T-helper 1 cell treated with Interleukin-12 subunit alpha and Interleukin-12 subunit beta and Interleukin-4 antibody, amounts not matched to agents 30 μg/mL and 1 μg/mL, for 36 hours (primary cell): ENCODE measurements at regions not wholly inside any gene's neighbourhood (a gene's known extent, or its start where the extent isn't known, plus 50 kb on each side); places are given as distances from the start of the nearest gene placed in this dataset.
"Not testable (repeated sequence)": the region's sequence is repeated elsewhere in the genome, so short reads cannot be mapped to it uniquely, and the experiment has no call there.

Experiments
- H3K27ac Mint-ChIP-seq: one replicate; pipeline ENCODE4 v1.8.0; 2021; ENCODE audit warnings: mild to moderate bottlenecking, mixed read lengths
- H3K27me3 Mint-ChIP-seq: one replicate; pipeline ENCODE4 v1.8.0; 2021; ENCODE audit warnings: low read depth, mixed read lengths
- H3K36me3 Mint-ChIP-seq: one replicate; pipeline ENCODE4 v1.8.0; 2021; ENCODE audit warnings: low read depth, mixed read lengths
- H3K4me1 Mint-ChIP-seq: one replicate; pipeline ENCODE4 v1.8.0; 2021; ENCODE audit warnings: low read depth, mixed read lengths
- H3K4me3 Mint-ChIP-seq: one replicate; pipeline ENCODE4 v1.8.0; 2021; ENCODE audit warnings: mild to moderate bottlenecking, moderate library complexity, mixed read lengths
- H3K9me3 Mint-ChIP-seq: one replicate; pipeline ENCODE4 v1.8.0; 2021; ENCODE audit warnings: mixed read lengths

DNA sequence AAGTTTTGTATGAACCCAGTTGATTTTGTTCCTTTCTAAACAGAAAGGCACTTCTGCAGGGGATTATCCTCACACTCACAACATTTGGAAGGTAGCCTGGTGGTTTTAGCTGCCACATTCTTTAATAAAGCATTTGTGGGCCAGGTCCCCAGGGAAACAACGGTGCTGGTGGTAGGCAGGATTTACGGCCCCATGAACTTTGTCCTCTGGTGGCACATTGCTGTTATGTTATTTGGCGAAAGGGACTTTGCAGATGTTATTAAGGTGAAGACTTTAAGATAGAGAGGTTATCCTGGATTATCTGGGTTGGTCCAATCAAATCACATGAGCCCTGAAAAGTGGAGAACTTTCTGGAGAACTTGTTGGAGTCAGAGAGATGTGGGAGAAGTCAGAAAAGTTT, 86.3 kb upstream of the C9orf72 start:
- Mint-ChIP-seq H3K4me1 (no peaks in the 10 kb centered on the region), H3K4me3 (no peak overlapping the region), H3K36me3 (no peaks in the 10 kb centered on the region), H3K9me3 (no peaks in the 10 kb centered on the region), H3K27ac (no peak overlapping the region), H3K27me3 (no peaks in the 10 kb centered on the region)

GRCh38 chr9:27660148-27660547, 86.9 kb upstream of the C9orf72 start:
- Mint-ChIP-seq H3K36me3 (no peaks in the 10 kb centered on the region), H3K9me3 (no peaks in the 10 kb centered on the region), H3K27me3 (peaks cover under 1% of the 10 kb centered on the region), H3K4me1 (no peaks in the 10 kb centered on the region), H3K4me3 (no peak overlapping the region), H3K27ac (no peak overlapping the region)

- no peaks in the 10 kb centered on the region for H3K36me3 Mint-ChIP-seq
- H3K4me1 Mint-ChIP-seq, result no peaks in the 10 kb centered on the region
- H3K27ac Mint-ChIP-seq, result no peak overlapping the region
- no peak overlapping the region for H3K4me3 Mint-ChIP-seq
- no peaks in the 10 kb centered on the region for H3K9me3 Mint-ChIP-seq
- peaks cover 4% of the 10 kb centered on the region for H3K27me3 Mint-ChIP-seq
These were observed 90.2 kb upstream of the C9orf72 start for GRCh38 chr9:27663526-27663925.

GRCh38 chr9:27664121-27664779, 91.0 kb upstream of the C9orf72 start:
- no peak overlapping the region for H3K27ac Mint-ChIP-seq
- no peaks in the 10 kb centered on the region for H3K9me3 Mint-ChIP-seq
- H3K4me1 Mint-ChIP-seq, result no peaks in the 10 kb centered on the region
- no peak overlapping the region for H3K4me3 Mint-ChIP-seq
- H3K36me3 Mint-ChIP-seq, result no peaks in the 10 kb centered on the region
- peaks cover 4% of the 10 kb centered on the region for H3K27me3 Mint-ChIP-seq

- Mint-ChIP-seq H3K9me3 (no peaks in the 10 kb centered on the region), H3K27ac (no peak overlapping the region), H3K4me3 (no peak overlapping the region), H3K36me3 (no peaks in the 10 kb centered on the region), H3K27me3 (peaks cover 4% of the 10 kb centered on the region), H3K4me1 (no peaks in the 10 kb centered on the region)
These were observed 91.9 kb upstream of the C9orf72 start for GRCh38 chr9:27665136-27665535.

- Mint-ChIP-seq H3K9me3 (no peaks in the 10 kb centered on the region), H3K27ac (no peak overlapping the region), H3K4me1 (no peaks in the 10 kb centered on the region), H3K27me3 (peaks cover 4% of the 10 kb centered on the region), H3K36me3 (no peaks in the 10 kb centered on the region), H3K4me3 (no peak overlapping the region)
These were observed 95.0 kb upstream of the C9orf72 start for GRCh38 chr9:27668280-27668679.

DNA sequence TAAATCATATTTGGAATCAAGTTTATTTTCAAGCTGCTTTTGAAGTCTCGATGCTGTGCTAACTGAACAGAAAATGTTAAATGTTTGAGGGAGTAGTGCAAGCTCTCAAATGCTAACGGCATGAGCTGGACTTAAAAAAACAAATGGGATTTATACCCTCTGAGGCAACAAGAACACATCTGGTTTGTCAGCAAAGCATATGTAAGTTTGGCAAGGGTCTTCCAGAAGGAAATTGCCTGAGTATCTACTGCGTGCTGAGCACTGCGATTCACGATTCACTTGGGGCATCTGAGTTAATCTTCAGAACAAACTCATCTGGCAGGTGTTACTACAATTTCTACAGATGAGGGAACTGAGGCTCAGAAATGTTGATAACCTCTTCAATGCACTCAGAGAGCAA, 98.4 kb upstream of the C9orf72 start:
- no peaks in the 10 kb centered on the region for H3K9me3 Mint-ChIP-seq
- no peak overlapping the region for H3K4me3 Mint-ChIP-seq
- H3K27ac Mint-ChIP-seq, result no peak overlapping the region
- no peaks in the 10 kb centered on the region for H3K36me3 Mint-ChIP-seq
- no peaks in the 10 kb centered on the region for H3K4me1 Mint-ChIP-seq
- no peaks in the 10 kb centered on the region for H3K27me3 Mint-ChIP-seq

DNA sequence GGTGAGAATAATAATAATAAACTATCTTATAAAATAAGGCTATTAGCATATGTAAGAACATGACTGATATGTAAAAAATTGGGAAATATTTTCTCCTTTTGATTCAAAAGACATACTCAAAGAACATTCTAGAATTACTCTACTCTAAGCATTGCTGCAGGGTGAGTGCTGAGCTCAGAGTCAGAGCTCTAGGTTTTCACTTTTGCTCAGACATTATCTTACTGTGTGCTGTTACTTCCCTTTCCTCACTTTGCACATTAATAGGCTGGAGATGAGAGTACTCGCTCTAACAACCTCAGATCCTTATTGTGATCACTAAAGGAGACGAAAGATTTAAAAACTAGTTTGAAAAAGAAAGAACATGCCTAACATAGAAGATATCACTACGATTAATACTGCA, 99.4 kb upstream of the C9orf72 start:
- H3K4me1 Mint-ChIP-seq, result no peaks in the 10 kb centered on the region
- no peaks in the 10 kb centered on the region for H3K9me3 Mint-ChIP-seq
- H3K4me3 Mint-ChIP-seq, result no peak overlapping the region
- H3K27ac Mint-ChIP-seq, result no peak overlapping the region
- no peaks in the 10 kb centered on the region for H3K36me3 Mint-ChIP-seq
- no peaks in the 10 kb centered on the region for H3K27me3 Mint-ChIP-seq

DNA sequence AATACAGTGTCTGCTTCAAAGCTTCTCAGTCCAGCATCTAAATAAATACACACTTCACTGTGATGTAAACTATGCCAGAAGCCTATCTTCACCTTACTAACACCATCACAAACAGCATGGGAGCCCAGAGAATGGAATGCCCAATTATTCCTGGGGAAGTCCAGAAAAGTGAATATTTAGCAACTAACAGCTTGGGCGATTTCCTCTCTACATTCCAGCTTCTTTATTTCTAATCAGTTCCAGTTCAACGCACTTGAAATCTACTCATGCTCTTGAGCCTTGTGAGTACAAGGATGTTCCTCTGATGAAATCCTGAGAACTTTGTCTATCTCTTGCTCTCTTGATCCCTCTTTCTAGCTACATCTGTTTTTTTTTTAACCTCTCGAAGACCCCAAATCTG, 100.4 kb upstream of the C9orf72 start:
- no peaks in the 10 kb centered on the region for H3K9me3 Mint-ChIP-seq
- no peak overlapping the region for H3K4me3 Mint-ChIP-seq
- H3K4me1 Mint-ChIP-seq, result no peaks in the 10 kb centered on the region
- no peak overlapping the region for H3K27ac Mint-ChIP-seq
- no peaks in the 10 kb centered on the region for H3K27me3 Mint-ChIP-seq
- H3K36me3 Mint-ChIP-seq, result no peaks in the 10 kb centered on the region

DNA sequence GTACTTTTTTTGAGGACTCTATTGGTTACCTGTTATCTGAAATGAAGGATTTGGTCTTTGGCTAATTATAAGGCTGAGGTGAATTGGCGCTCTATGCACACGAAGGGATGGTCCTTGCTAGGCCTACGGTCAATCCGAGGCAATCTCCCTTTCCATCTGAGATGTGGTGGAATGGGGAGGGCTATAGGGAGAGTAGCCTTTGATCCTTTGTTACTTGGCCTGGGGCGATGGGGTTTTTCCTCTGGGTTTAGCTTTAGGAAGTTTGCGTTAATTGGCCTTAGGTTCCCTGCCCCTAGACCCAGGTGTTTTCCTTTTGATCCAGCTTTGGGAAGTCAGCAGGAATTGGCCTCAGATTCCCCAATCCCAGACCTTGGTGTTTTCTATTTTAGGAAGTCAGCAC, 102.1 kb upstream of the C9orf72 start:
- H3K36me3 Mint-ChIP-seq, result no peaks in the 10 kb centered on the region
- H3K9me3 Mint-ChIP-seq, result no peaks in the 10 kb centered on the region
- no peaks in the 10 kb centered on the region for H3K27me3 Mint-ChIP-seq
- H3K4me3 Mint-ChIP-seq, result no peak overlapping the region
- no peaks in the 10 kb centered on the region for H3K4me1 Mint-ChIP-seq
- H3K27ac Mint-ChIP-seq, result no peak overlapping the region

GRCh38 chr9:27676827-27677226, 103.5 kb upstream of the C9orf72 start:
- no peaks in the 10 kb centered on the region for H3K4me1 Mint-ChIP-seq
- H3K9me3 Mint-ChIP-seq, result no peaks in the 10 kb centered on the region
- H3K36me3 Mint-ChIP-seq, result no peaks in the 10 kb centered on the region
- H3K4me3 Mint-ChIP-seq, result no peak overlapping the region
- no peak overlapping the region for H3K27ac Mint-ChIP-seq
- H3K27me3 Mint-ChIP-seq, result no peaks in the 10 kb centered on the region

DNA sequence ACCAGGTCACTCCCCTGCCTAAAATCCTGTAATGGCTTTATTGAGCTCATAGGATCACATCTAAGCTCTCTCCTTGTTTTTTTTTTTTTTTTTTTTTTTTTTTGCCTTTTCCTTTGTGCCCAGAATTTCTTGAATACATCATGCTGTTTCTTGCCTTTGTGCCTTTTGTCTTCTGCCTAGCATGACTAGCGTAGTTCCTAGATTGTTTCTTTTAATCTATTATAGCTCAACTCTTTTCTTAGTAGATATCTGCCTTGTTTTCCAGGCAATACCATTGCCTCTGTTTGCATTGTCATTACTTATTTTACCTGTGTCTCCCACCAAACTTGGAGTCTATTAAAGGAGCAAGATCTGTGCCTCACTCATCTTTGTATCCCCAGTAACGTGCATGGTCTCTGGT, 106.1 kb upstream of the C9orf72 start:
- no peaks in the 10 kb centered on the region for H3K4me1 Mint-ChIP-seq
- H3K9me3 Mint-ChIP-seq, result no peaks in the 10 kb centered on the region
- H3K27ac Mint-ChIP-seq, result no peak overlapping the region
- H3K36me3 Mint-ChIP-seq, result no peaks in the 10 kb centered on the region
- no peaks in the 10 kb centered on the region for H3K27me3 Mint-ChIP-seq
- no peak overlapping the region for H3K4me3 Mint-ChIP-seq

DNA sequence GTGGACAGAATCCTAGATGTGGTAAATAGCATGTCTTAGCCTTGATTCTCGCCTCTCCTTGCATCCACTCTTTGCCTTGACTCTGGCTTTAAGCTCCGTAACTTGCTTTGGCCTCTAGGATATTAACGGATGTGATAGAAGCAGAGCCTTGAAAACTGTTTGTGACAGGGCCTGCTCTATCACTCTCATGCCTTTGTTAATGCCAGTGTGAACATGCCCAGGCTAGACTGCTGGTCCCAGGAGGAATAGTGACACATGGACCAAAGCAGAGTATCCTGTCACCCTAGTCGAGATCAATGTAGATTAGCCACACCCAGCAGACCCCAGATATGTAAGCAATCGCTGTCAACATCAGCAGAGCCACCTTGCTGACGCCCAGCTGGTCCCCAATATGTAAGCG, 109.9 kb upstream of the C9orf72 start:
- Mint-ChIP-seq H3K27ac (no peak overlapping the region), H3K4me3 (no peak overlapping the region), H3K4me1 (no peaks in the 10 kb centered on the region), H3K36me3 (no peaks in the 10 kb centered on the region), H3K27me3 (peaks cover 5% of the 10 kb centered on the region), H3K9me3 (no peaks in the 10 kb centered on the region)

DNA sequence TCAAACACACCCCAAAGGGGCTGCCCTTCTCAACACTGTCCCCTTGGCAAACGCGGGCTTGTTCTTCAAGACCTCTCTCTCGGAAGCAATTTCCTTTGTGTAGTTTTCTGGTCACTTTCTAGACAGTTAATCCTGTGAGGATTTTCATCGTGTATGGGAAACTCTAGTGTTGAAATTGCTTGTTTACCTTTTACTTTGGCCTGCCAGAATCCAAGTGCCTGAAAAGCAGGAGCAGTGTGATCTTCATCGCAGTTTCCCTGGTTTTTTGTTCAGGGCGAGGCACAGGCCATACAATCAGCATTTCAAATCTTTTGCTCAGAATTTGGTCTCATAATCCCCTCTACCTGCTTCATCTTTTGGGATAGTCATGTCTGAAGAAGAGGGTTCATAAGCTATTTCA, 115.7 kb upstream of the C9orf72 start:
- Mint-ChIP-seq H3K27ac (no peak overlapping the region), H3K4me1 (no peaks in the 10 kb centered on the region), H3K9me3 (no peaks in the 10 kb centered on the region), H3K36me3 (no peaks in the 10 kb centered on the region), H3K27me3 (peaks cover 5% of the 10 kb centered on the region), H3K4me3 (no peak overlapping the region)

- not testable (repeated sequence) for H3K27me3 Mint-ChIP-seq, H3K9me3 Mint-ChIP-seq, H3K27ac Mint-ChIP-seq, H3K4me3 Mint-ChIP-seq, H3K4me1 Mint-ChIP-seq, H3K36me3 Mint-ChIP-seq
These were observed 117.5 kb upstream of the C9orf72 start for GRCh38 chr9:27690816-27691215.

GRCh38 chr9:27699621-27700020, 126.3 kb upstream of the C9orf72 start:
- H3K27me3 Mint-ChIP-seq, result no peaks in the 10 kb centered on the region

More at GRCh38 chr9:27699621-27700020, 126.3 kb upstream of the C9orf72 start:
- Mint-ChIP-seq H3K9me3 (no peaks in the 10 kb centered on the region), H3K4me1 (no peaks in the 10 kb centered on the region), H3K4me3 (no peak overlapping the region), H3K27ac (no peak overlapping the region), H3K36me3 (no peaks in the 10 kb centered on the region)
